ENCODE measurements at regions not wholly inside any gene's neighbourhood (a gene's known extent, or its start where the extent isn't known, plus 50 kb on each side); places are given as distances from the start of the nearest gene placed in this dataset.

GRCh38 chr14:94839348-94839747 lies 69.4 kb upstream of the GSC start:
- TF ChIP-seq EZH2 (IDR thresholded peaks at IDR 0.05; ENCODE audit: borderline replicate concordance, control insufficient read depth, low read depth, low read length): no peak
- TF ChIP-seq SKIL (IDR thresholded peaks at IDR 0.05; ENCODE audit: low read depth, poor library complexity, severe bottlenecking): no peak
- TF ChIP-seq TCF12 (IDR thresholded peaks at IDR 0.05; ENCODE audit: low read depth, low read length): no peak
- no peak for TF ChIP-seq RAD21 (IDR thresholded peaks at IDR 0.05; ENCODE audit: insufficient read depth, low read depth, low read length)
- TF ChIP-seq CTCF (IDR thresholded peaks at IDR 0.05 in 2 of 3, conservative IDR thresholded peaks at IDR 0.05 in 1 of 3; ENCODE audit: control insufficient read depth in 2 of 3, extremely low read depth in 1 of 3, insufficient read depth in 1 of 3, low read depth in 3 of 3, low read length in 3 of 3): no peak
- no peak for TF ChIP-seq CHD1 (IDR thresholded peaks at IDR 0.05; ENCODE audit: low read depth, low read length)
- TF ChIP-seq MAX (IDR thresholded peaks at IDR 0.05; ENCODE audit: low read depth, low read length): no peak
- no peak for TF ChIP-seq SIX5 (IDR thresholded peaks at IDR 0.05; ENCODE audit: low read depth, low read length, severe bottlenecking)
- no peak for TF ChIP-seq ASH2L (IDR thresholded peaks at IDR 0.05; ENCODE audit: borderline replicate concordance, low read depth)
- TF ChIP-seq FOXK2 (IDR thresholded peaks at IDR 0.05): no peak
- no peak for TF ChIP-seq KDM1A (IDR thresholded peaks at IDR 0.05; ENCODE audit: borderline replicate concordance)
- TF ChIP-seq ZNF592 (IDR thresholded peaks at IDR 0.05): no peak
- TF ChIP-seq ZBTB11 (CRISPR knock-in tag; IDR thresholded peaks at IDR 0.05): no peak
- no peak for TF ChIP-seq SUZ12 (IDR thresholded peaks at IDR 0.05; ENCODE audit: unreplicated experiment)

All from GM12878 (cell line).